Body of pancreas (tissue), 4 donors: ENCODE measurements at regions not wholly inside any gene's neighbourhood (a gene's known extent, or its start where the extent isn't known, plus 50 kb on each side); places are given as distances from the start of the nearest gene placed in this dataset.

Experiments used
- POLR2A ChIP-seq, 3 donors: fragments of 450-650 bp; IDR thresholded peaks; one replicate each; pipeline ENCODE4 v1.6.1; 2016; ENCODE audit warnings: antibody characterized with exemption in 3 of 3, mild to moderate bottlenecking in 2 of 3
- TF ChIP-seq, protein P1 (sequence below), 7 experiments: fragments of 450-650 bp in 4 of 7; fragments of 200-600 bp in 3 of 7; sonication (generic) in 3 of 7; IDR thresholded peaks; one replicate each; pipeline ENCODE4 v1.5.1; 2016 to 2019; ENCODE audit warnings: antibody characterized with exemption in 7 of 7

DNA sequence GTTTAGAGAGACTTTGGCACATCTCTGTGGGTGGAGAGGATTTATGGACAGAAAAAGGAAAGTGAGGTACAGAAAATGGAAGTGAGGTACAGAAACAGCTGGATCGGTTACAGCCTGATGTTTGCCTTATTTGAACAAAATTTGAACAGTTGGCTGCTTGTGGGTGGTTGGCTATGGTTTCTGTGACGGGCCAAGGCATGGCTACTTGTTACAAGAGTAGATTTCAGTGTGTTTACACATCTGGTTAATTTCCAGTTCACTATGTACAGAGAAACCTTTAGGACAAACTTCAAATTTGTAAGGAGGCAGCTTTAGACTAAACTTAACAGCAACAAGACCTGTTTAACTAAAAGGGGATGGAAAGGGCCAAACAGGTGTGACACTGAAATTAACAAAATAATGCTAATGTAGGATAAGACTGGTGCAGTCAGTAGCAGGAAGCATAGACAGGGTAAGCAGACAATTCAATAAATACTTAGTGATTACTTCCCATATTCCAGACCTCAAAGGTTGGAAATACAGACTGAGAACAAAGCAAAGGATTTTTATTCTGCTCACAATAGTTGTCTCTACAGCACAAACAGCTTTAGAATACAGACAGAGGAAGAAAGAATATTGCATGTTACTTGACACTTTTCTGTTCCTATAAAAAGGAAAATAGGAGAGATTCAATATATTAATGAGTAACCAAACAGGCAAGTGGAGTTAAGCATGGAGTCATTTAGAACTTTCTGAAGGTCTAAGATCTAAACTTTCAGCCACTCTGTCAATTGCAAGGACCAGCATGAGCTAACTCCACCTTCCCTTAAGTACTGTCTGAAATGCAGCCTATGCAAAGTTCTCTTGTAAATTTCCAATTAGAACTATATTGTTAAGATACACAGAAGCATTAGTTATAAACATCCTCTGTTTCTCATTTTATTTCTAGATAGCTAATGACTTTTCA, 294.4 kb upstream of the FAT4 start:
- TF ChIP-seq, protein P1, sequence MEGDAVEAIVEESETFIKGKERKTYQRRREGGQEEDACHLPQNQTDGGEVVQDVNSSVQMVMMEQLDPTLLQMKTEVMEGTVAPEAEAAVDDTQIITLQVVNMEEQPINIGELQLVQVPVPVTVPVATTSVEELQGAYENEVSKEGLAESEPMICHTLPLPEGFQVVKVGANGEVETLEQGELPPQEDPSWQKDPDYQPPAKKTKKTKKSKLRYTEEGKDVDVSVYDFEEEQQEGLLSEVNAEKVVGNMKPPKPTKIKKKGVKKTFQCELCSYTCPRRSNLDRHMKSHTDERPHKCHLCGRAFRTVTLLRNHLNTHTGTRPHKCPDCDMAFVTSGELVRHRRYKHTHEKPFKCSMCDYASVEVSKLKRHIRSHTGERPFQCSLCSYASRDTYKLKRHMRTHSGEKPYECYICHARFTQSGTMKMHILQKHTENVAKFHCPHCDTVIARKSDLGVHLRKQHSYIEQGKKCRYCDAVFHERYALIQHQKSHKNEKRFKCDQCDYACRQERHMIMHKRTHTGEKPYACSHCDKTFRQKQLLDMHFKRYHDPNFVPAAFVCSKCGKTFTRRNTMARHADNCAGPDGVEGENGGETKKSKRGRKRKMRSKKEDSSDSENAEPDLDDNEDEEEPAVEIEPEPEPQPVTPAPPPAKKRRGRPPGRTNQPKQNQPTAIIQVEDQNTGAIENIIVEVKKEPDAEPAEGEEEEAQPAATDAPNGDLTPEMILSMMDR (IDR thresholded peaks at IDR 0.05): no peak
- no peak for TF ChIP-seq POLR2A (IDR thresholded peaks at IDR 0.05)
